ENCODE measurements at regions not wholly inside any gene's neighbourhood (a gene's known extent, or its start where the extent isn't known, plus 50 kb on each side); places are given as distances from the start of the nearest gene placed in this dataset.

DNA sequence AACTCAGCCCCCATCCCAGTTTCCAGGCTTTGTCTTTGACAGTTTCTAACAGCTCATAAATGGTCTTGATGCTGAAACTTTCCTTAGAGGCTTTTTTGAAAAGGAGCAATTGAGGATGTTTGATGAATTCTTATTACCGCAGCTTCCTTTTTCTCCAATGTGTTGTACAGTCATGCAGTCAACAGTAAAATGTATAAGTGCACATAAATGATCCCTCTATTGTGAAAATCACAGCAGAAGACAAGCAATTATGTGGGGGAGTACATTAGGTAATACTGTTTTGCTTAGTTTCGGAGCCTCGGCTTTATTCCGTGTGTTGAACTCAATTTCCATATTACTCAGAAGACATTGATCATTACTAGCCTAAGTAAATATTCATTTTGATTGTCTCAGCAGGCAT, 673.7 kb downstream of the CDH8 start:
- Histone ChIP-seq H3K4me1 (ENCODE audit: control extremely low read depth in 1 of 4, control insufficient read depth in 4 of 4, insufficient read depth in 4 of 4, low read length in 3 of 4) (no peaks in the 10 kb centered on the region), H3K4me3 (ENCODE audit: control insufficient read depth in 1 of 7, extremely low read depth in 1 of 7, insufficient read depth in 4 of 7, low read depth in 2 of 7, low read length in 6 of 7) (no peak overlapping the region), H3K9me3 (ENCODE audit: control extremely low read depth in 1 of 5, control insufficient read depth in 4 of 5, insufficient read depth in 2 of 5, low read depth in 1 of 5, low read length in 4 of 5) (no peaks in the 10 kb centered on the region), H3K27me3 (replicated peaks in 2 of 5; ENCODE audit: control insufficient read depth in 4 of 5, insufficient read depth in 5 of 5, low read length in 4 of 5) (peaks cover 0 to 2% (median 0%) of the 10 kb centered on the region in 5 experiments), H3K27ac (ENCODE audit: insufficient read depth in 1 of 2, low read depth in 1 of 2, low read length in 2 of 2, poor library complexity in 1 of 2, severe bottlenecking in 2 of 2) (no peak overlapping the region), H3K36me3 (ENCODE audit: control insufficient read depth in 4 of 4, insufficient read depth in 4 of 4, low read length in 3 of 4) (no peaks in the 10 kb centered on the region)
- WGBS (ENCODE audit: insufficient coverage): 100% methylated on average over 1 of the region's 4 CpGs
- ChIA-PET CTCF (no interaction called here), POLR2A (no interaction called here)
- DNase-seq: no peak

DNA sequence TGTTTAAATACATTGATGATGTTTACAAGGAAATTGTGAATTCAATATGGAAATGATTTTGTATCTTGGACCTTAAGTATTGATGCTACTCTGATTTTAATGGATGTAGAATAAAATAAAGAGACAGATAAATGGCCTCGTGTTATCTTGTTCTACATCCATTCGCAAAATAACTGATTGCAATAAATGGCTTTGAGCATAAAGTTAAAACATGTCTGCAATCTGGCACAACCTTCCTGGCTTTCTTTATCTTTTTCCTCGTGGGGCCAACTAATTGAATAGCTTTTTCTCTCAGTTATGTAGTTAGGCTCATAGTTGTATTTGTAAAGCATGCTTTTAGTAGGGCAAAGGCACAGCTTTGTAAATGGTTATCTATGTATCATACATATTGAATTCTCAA, 691.4 kb downstream of the CDH8 start:
- WGBS (ENCODE audit: insufficient coverage): 93% methylated on average over 3 of the region's 3 CpGs
- H3K27ac ChIP-seq (ENCODE audit: insufficient read depth in 1 of 2, low read depth in 1 of 2, low read length in 2 of 2, poor library complexity in 1 of 2, severe bottlenecking in 2 of 2): no peak overlapping the region
- no peaks in the 10 kb centered on the region for H3K36me3 ChIP-seq (ENCODE audit: control insufficient read depth in 4 of 4, insufficient read depth in 4 of 4, low read length in 3 of 4)
- no peaks in the 10 kb centered on the region for H3K4me1 ChIP-seq (ENCODE audit: control extremely low read depth in 1 of 4, control insufficient read depth in 4 of 4, insufficient read depth in 4 of 4, low read length in 3 of 4)
- no peak overlapping the region for H3K4me3 ChIP-seq (ENCODE audit: control insufficient read depth in 1 of 7, extremely low read depth in 1 of 7, insufficient read depth in 4 of 7, low read depth in 2 of 7, low read length in 6 of 7)
- no peaks in the 10 kb centered on the region for H3K9me3 ChIP-seq (ENCODE audit: control extremely low read depth in 1 of 5, control insufficient read depth in 4 of 5, insufficient read depth in 2 of 5, low read depth in 1 of 5, low read length in 4 of 5)
- DNase-seq: no peak
- POLR2A ChIA-PET: no interaction called here
- CTCF ChIA-PET: no interaction called here
- no peaks in the 10 kb centered on the region for H3K27me3 ChIP-seq (replicated peaks in 2 of 5; ENCODE audit: control insufficient read depth in 4 of 5, insufficient read depth in 5 of 5, low read length in 4 of 5)

DNA sequence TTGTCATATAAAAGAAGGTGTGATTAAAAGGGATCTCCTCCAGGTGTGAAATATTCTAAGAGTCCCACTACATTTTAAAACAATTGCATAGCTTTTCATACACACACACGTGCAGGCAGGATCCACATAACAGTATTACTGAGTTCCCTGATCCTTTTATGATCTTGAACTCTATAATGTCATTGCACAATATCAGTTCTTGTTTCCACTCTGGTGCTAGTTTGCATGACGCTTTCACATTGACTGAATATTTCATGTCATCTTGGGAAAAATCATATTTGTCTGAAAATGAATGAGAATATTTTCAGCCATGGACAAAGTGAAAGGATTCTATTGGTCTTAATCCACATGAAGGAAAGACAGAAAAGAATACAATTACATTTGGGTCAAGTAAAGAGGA, 703.8 kb downstream of the CDH8 start:
- no peak for DNase-seq
- CTCF ChIA-PET: no interaction called here
- no peaks in the 10 kb centered on the region for H3K9me3 ChIP-seq (ENCODE audit: control extremely low read depth in 1 of 5, control insufficient read depth in 4 of 5, insufficient read depth in 2 of 5, low read depth in 1 of 5, low read length in 4 of 5)

DNA sequence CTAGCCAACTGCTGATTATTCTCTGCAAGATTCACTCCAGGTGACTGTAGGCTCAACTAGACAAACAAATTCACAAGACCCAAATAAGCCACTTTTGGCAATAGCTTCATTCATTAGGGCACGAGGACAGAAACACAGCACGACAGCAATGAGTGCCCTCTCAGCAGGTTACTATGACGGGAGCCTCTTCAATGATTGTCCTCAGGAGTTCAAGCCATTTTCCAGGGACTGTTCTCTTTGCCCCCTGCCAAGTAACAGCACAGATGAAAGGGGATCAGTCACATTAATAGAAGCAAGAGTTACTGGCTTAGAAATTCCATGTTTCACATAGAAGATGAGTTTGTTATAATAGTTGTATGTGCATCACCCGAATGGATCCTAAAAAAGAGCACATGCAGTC, 712.2 kb downstream of the CDH8 start:
- POLR2A ChIA-PET: no interaction called here
- Histone ChIP-seq H3K27ac (ENCODE audit: insufficient read depth in 1 of 2, low read depth in 1 of 2, low read length in 2 of 2, poor library complexity in 1 of 2, severe bottlenecking in 2 of 2) (no peak overlapping the region), H3K27me3 (replicated peaks in 2 of 5; ENCODE audit: control insufficient read depth in 4 of 5, insufficient read depth in 5 of 5, low read length in 4 of 5) (no peaks in the 10 kb centered on the region), H3K4me1 (ENCODE audit: control extremely low read depth in 1 of 4, control insufficient read depth in 4 of 4, insufficient read depth in 4 of 4, low read length in 3 of 4) (no peaks in the 10 kb centered on the region), H3K36me3 (ENCODE audit: control insufficient read depth in 4 of 4, insufficient read depth in 4 of 4, low read length in 3 of 4) (no peaks in the 10 kb centered on the region), H3K4me3 (ENCODE audit: control insufficient read depth in 1 of 7, extremely low read depth in 1 of 7, insufficient read depth in 4 of 7, low read depth in 2 of 7, low read length in 6 of 7) (no peak overlapping the region), H3K9me3 (ENCODE audit: control extremely low read depth in 1 of 5, control insufficient read depth in 4 of 5, insufficient read depth in 2 of 5, low read depth in 1 of 5, low read length in 4 of 5) (no peaks in the 10 kb centered on the region)
- WGBS (ENCODE audit: insufficient coverage): 100% methylated on average over 3 of the region's 4 CpGs
- CTCF ChIA-PET: no interaction called here
- DNase-seq: no peak

More for the DNA sequence above, 703.8 kb downstream of the CDH8 start:
- POLR2A ChIA-PET: no interaction called here
- H3K4me1 ChIP-seq (ENCODE audit: control extremely low read depth in 1 of 4, control insufficient read depth in 4 of 4, insufficient read depth in 4 of 4, low read length in 3 of 4): no peaks in the 10 kb centered on the region
- H3K27ac ChIP-seq (ENCODE audit: insufficient read depth in 1 of 2, low read depth in 1 of 2, low read length in 2 of 2, poor library complexity in 1 of 2, severe bottlenecking in 2 of 2): no peak overlapping the region
- no peak overlapping the region for H3K4me3 ChIP-seq (ENCODE audit: control insufficient read depth in 1 of 7, extremely low read depth in 1 of 7, insufficient read depth in 4 of 7, low read depth in 2 of 7, low read length in 6 of 7)
- WGBS (ENCODE audit: insufficient coverage): 100% methylated on average over 1 of the region's 2 CpGs
- H3K27me3 ChIP-seq (replicated peaks in 2 of 5; ENCODE audit: control insufficient read depth in 4 of 5, insufficient read depth in 5 of 5, low read length in 4 of 5): no peaks in the 10 kb centered on the region
- H3K36me3 ChIP-seq (ENCODE audit: control insufficient read depth in 4 of 4, insufficient read depth in 4 of 4, low read length in 3 of 4): no peaks in the 10 kb centered on the region

DNA sequence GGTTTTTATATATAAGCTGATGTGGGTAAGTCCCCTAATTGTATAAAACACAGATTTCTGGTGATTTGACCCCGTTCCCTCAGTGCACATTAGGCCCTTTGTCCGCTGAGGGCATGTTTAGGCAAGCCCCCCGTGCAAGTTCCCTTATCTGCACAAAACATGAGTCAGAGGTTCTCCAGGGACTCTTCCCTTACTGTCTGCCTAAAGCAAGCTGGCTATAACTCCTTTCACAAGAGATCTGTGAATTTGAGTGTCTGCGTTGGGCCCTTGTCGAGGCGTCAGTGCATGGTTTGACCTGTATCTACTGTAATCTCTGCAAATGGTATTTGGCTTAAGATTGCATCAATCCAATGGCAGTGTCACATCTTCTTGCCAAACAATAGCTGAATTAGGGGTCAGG, 712.8 kb downstream of the CDH8 start:
- H3K36me3 ChIP-seq (ENCODE audit: control insufficient read depth in 4 of 4, insufficient read depth in 4 of 4, low read length in 3 of 4): no peaks in the 10 kb centered on the region
- ChIA-PET POLR2A (no interaction called here), CTCF (no interaction called here)

DNA sequence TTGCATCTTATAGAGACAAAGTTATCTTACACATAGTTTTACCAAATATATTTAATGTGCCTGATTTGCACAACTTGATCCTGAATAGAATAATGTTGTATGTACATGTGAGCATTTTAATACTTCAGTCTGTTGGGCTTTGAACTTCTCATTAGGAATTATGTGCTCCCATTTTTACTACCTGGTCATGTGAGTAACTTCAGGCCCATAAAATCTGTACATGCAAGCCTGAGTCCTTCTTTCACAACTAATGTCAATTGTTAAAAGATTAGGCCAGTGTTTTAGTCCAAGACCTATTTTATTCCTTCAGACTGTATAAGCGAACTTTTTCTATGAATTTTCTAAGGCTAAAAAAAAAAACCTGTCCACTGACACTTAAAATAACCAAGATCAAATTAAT, 715.4 kb downstream of the CDH8 start:
- Histone ChIP-seq H3K4me3 (ENCODE audit: control insufficient read depth in 1 of 7, extremely low read depth in 1 of 7, insufficient read depth in 4 of 7, low read depth in 2 of 7, low read length in 6 of 7) (no peak overlapping the region), H3K4me1 (ENCODE audit: control extremely low read depth in 1 of 4, control insufficient read depth in 4 of 4, insufficient read depth in 4 of 4, low read length in 3 of 4) (no peaks in the 10 kb centered on the region), H3K36me3 (ENCODE audit: control insufficient read depth in 4 of 4, insufficient read depth in 4 of 4, low read length in 3 of 4) (no peaks in the 10 kb centered on the region), H3K27me3 (replicated peaks in 2 of 5; ENCODE audit: control insufficient read depth in 4 of 5, insufficient read depth in 5 of 5, low read length in 4 of 5) (no peaks in the 10 kb centered on the region), H3K9me3 (ENCODE audit: control extremely low read depth in 1 of 5, control insufficient read depth in 4 of 5, insufficient read depth in 2 of 5, low read depth in 1 of 5, low read length in 4 of 5) (no peaks in the 10 kb centered on the region), H3K27ac (ENCODE audit: insufficient read depth in 1 of 2, low read depth in 1 of 2, low read length in 2 of 2, poor library complexity in 1 of 2, severe bottlenecking in 2 of 2) (no peak overlapping the region)
- CTCF ChIA-PET: no interaction called here
- DNase-seq: no peak
- WGBS (ENCODE audit: insufficient coverage): no CpG with 5 or more reads among the region's 1 CpG
- POLR2A ChIA-PET: no interaction called here

More for the DNA sequence above, 712.8 kb downstream of the CDH8 start:
- H3K4me3 ChIP-seq (ENCODE audit: control insufficient read depth in 1 of 7, extremely low read depth in 1 of 7, insufficient read depth in 4 of 7, low read depth in 2 of 7, low read length in 6 of 7): no peak overlapping the region
- no peaks in the 10 kb centered on the region for H3K4me1 ChIP-seq (ENCODE audit: control extremely low read depth in 1 of 4, control insufficient read depth in 4 of 4, insufficient read depth in 4 of 4, low read length in 3 of 4)
- no peaks in the 10 kb centered on the region for H3K27me3 ChIP-seq (replicated peaks in 2 of 5; ENCODE audit: control insufficient read depth in 4 of 5, insufficient read depth in 5 of 5, low read length in 4 of 5)
- 66% methylated on average over 6 of the region's 6 CpGs for WGBS (ENCODE audit: insufficient coverage)
- no peaks in the 10 kb centered on the region for H3K9me3 ChIP-seq (ENCODE audit: control extremely low read depth in 1 of 5, control insufficient read depth in 4 of 5, insufficient read depth in 2 of 5, low read depth in 1 of 5, low read length in 4 of 5)
- DNase-seq: no peak
- no peak overlapping the region for H3K27ac ChIP-seq (ENCODE audit: insufficient read depth in 1 of 2, low read depth in 1 of 2, low read length in 2 of 2, poor library complexity in 1 of 2, severe bottlenecking in 2 of 2)

DNA sequence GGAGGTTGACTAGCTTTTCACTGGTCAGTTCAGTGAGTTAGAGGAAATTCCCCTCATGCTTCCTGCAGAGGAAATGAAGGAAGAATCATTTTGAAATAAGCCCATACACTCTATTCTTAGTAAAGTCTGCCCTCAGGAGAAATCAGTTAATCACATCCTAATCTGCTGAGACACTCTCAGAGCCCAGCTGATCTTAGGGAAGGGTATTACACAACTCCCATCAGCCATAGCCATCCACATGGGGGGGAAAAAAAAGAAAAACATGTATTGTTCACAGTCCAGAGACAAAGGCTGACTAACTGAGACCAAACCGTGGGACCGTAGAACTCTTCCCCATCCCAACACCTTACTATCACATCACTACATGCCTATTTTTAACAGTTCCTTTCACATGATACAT, 722.3 kb downstream of the CDH8 start:
- Histone ChIP-seq H3K4me3 (ENCODE audit: control insufficient read depth in 1 of 7, extremely low read depth in 1 of 7, insufficient read depth in 4 of 7, low read depth in 2 of 7, low read length in 6 of 7) (no peak overlapping the region), H3K27me3 (replicated peaks in 2 of 5; ENCODE audit: control insufficient read depth in 4 of 5, insufficient read depth in 5 of 5, low read length in 4 of 5) (no peaks in the 10 kb centered on the region), H3K27ac (ENCODE audit: insufficient read depth in 1 of 2, low read depth in 1 of 2, low read length in 2 of 2, poor library complexity in 1 of 2, severe bottlenecking in 2 of 2) (no peak overlapping the region), H3K36me3 (ENCODE audit: control insufficient read depth in 4 of 4, insufficient read depth in 4 of 4, low read length in 3 of 4) (no peaks in the 10 kb centered on the region), H3K4me1 (ENCODE audit: control extremely low read depth in 1 of 4, control insufficient read depth in 4 of 4, insufficient read depth in 4 of 4, low read length in 3 of 4) (no peaks in the 10 kb centered on the region), H3K9me3 (ENCODE audit: control extremely low read depth in 1 of 5, control insufficient read depth in 4 of 5, insufficient read depth in 2 of 5, low read depth in 1 of 5, low read length in 4 of 5) (no peaks in the 10 kb centered on the region)
- no CpG with 5 or more reads among the region's 2 CpGs for WGBS (ENCODE audit: insufficient coverage)
- DNase-seq: no peak
- CTCF ChIA-PET: no interaction called here
- POLR2A ChIA-PET: no interaction called here

DNA sequence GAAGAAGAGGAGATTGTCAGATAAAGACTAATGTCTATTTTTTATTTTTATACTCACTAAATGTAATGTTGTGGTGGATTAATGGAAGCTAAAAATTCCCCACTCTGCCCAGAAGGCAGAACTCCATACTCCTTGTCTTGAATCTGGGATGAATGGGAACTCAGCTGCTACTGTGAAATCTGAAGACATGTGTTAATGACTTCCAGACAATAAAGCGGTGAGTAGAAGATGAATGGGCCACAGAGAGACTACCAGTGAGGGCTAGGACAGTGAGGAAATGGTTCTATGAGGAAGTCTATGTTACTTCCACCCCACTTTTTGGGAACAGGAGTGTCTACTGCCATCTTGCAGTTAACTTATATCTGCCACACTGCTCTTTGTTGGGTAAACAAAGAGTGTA, 726.9 kb downstream of the CDH8 start:
- CTCF ChIA-PET: no interaction called here
- POLR2A ChIA-PET: no interaction called here
- WGBS (ENCODE audit: insufficient coverage): no CpG with 5 or more reads among the region's 1 CpG

More for the DNA sequence above, 726.9 kb downstream of the CDH8 start:
- Histone ChIP-seq H3K36me3 (ENCODE audit: control insufficient read depth in 4 of 4, insufficient read depth in 4 of 4, low read length in 3 of 4) (no peaks in the 10 kb centered on the region), H3K9me3 (ENCODE audit: control extremely low read depth in 1 of 5, control insufficient read depth in 4 of 5, insufficient read depth in 2 of 5, low read depth in 1 of 5, low read length in 4 of 5) (no peaks in the 10 kb centered on the region), H3K27me3 (replicated peaks in 2 of 5; ENCODE audit: control insufficient read depth in 4 of 5, insufficient read depth in 5 of 5, low read length in 4 of 5) (no peaks in the 10 kb centered on the region), H3K4me3 (ENCODE audit: control insufficient read depth in 1 of 7, extremely low read depth in 1 of 7, insufficient read depth in 4 of 7, low read depth in 2 of 7, low read length in 6 of 7) (no peak overlapping the region), H3K27ac (ENCODE audit: insufficient read depth in 1 of 2, low read depth in 1 of 2, low read length in 2 of 2, poor library complexity in 1 of 2, severe bottlenecking in 2 of 2) (no peak overlapping the region), H3K4me1 (ENCODE audit: control extremely low read depth in 1 of 4, control insufficient read depth in 4 of 4, insufficient read depth in 4 of 4, low read length in 3 of 4) (no peaks in the 10 kb centered on the region)
- DNase-seq: no peak

Data from common myeloid progenitor, CD34-positive (primary cell).